GM12874 (cell line): ENCODE measurements at regions not wholly inside any gene's neighbourhood (a gene's known extent, or its start where the extent isn't known, plus 50 kb on each side); places are given as distances from the start of the nearest gene placed in this dataset.

Experiments
- TF ChIP-seq, protein P1 (sequence below): IDR thresholded peaks from 2 replicates; pipeline ENCODE4 v1.5.1; 2011; ENCODE audit warnings: low read depth, mild to moderate bottlenecking, control low read depth, low read length, moderate library complexity; ENCODE audit not compliant: insufficient read depth

DNA sequence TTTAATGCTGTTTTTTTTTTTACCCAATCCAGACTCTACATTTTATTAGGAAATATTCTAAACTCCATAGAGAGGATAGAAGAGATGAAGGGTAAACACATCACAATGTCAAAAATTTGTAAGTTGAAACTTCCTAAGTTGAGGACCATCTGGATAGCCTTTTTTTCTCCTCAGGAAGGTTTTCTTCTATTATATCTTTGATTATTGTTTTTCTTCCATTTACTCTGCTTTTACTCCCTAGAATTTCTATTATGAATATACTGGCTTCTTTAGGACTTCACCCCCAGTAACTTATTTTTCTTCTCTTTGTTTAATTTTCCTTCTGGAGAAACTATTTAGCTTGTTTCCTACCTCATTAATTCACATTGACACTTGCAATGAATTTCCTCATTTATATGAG is 71.2 kb upstream of the SLIT2 start:
- TF ChIP-seq, protein P1, sequence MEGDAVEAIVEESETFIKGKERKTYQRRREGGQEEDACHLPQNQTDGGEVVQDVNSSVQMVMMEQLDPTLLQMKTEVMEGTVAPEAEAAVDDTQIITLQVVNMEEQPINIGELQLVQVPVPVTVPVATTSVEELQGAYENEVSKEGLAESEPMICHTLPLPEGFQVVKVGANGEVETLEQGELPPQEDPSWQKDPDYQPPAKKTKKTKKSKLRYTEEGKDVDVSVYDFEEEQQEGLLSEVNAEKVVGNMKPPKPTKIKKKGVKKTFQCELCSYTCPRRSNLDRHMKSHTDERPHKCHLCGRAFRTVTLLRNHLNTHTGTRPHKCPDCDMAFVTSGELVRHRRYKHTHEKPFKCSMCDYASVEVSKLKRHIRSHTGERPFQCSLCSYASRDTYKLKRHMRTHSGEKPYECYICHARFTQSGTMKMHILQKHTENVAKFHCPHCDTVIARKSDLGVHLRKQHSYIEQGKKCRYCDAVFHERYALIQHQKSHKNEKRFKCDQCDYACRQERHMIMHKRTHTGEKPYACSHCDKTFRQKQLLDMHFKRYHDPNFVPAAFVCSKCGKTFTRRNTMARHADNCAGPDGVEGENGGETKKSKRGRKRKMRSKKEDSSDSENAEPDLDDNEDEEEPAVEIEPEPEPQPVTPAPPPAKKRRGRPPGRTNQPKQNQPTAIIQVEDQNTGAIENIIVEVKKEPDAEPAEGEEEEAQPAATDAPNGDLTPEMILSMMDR, result no peak

- TF ChIP-seq, protein P1, result no peak
Observed at GRCh38 chr4:20178902-20179576, 72.7 kb upstream of the SLIT2 start.

- TF ChIP-seq, protein P1, result no peak
Observed at GRCh38 chr4:20176881-20177280, 74.8 kb upstream of the SLIT2 start.

DNA sequence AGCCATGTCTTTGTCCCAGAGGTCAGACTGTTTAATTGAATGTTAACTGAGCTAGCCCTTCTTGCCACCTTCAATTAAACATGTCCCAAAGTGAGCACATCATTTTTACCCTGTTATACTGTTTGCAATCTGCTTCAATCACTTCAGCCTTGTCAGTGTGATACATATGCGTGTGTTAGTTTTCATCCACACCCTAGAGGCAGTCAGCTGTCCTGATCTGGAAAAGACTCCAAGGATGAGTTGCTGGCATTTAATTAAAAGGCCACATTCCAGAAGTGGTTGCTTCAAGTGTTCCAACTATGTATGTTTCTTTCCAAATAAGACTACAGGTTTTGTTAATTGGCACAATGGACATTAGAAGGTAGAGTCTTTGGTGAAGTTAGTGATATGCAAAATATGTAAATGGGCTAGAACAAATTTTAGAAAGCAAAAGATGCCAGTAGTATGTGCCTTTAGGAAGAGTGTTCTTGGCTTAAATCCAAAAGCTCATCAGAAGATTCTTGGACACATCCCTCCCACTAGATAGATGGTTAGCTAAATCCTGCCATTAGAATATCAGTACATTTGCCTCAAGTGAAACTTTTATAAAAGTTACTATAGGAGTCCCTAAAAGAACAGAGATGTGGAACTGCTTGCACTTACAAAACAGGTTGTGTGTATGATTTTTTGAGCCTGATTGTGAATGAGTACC is 79.5 kb upstream of the SLIT2 start:
- TF ChIP-seq, protein P1, result no peak

GRCh38 chr4:20166544-20166943 is 85.2 kb upstream of the SLIT2 start:
- TF ChIP-seq, protein P1, result no peak

- TF ChIP-seq, protein P1, result no peak
Observed at GRCh38 chr4:20159516-20159915, 92.2 kb upstream of the SLIT2 start.

GRCh38 chr4:20158195-20158594 is 93.5 kb upstream of the SLIT2 start:
- TF ChIP-seq, protein P1, result no peak
